OCI-LY7 (cell line): ENCODE measurements at regions not wholly inside any gene's neighbourhood (a gene's known extent, or its start where the extent isn't known, plus 50 kb on each side); places are given as distances from the start of the nearest gene placed in this dataset. TPM values are rescaled to one million over a fixed set of nuclear protein-coding genes. Genes with fewer than 3 reads are reported as not detected.

Experiments
- BruUV-seq: library from RNA; stranded (reverse); fragments of 400-500 nt; replicated peaks from 2 replicates; lab custom pipeline; 2021; lab: Mats Ljungman, UMichigan
- CTCF ChIA-PET: fragments of 300-600 bp; sonication (Branson Sonifier 250); formaldehyde crosslinking; loops from one replicate; lab custom pipeline; 2022; ENCODE audit warnings: antibody characterized with exemption; ENCODE audit not compliant: unreplicated experiment; lab: Charles Lee
- POLR2A ChIA-PET: fragments of 300-600 bp; sonication (Branson Sonifier 250); formaldehyde crosslinking; loops from one replicate; lab custom pipeline; 2022; ENCODE audit warnings: antibody characterized with exemption; lab: Charles Lee
- DNase-seq: peaks from one replicate; pipeline ENCODE4 v3.0.0-alpha.2; 2015; ENCODE audit warnings: low spot score
- H2AFZ ChIP-seq: fragments of 200-600 bp; sonication (generic), shearing (Covaris generic); 2 replicates; pipeline ENCODE4 v1.6.1; 2014; ENCODE audit warnings: mild to moderate bottlenecking, antibody characterized with exemption, low read length, moderate library complexity
- H3K27ac ChIP-seq: fragments of 200-600 bp; sonication (generic); 2 replicates; pipeline ENCODE4 v1.5.1; 2014; ENCODE audit warnings: mixed run types, low read depth, mild to moderate bottlenecking, moderate library complexity, low read length, inconsistent platforms; ENCODE audit not compliant: poor library complexity, severe bottlenecking
- H3K36me3 ChIP-seq: fragments of 200-600 bp; sonication (generic); 2 replicates; pipeline ENCODE4 v1.6.1; 2014; ENCODE audit warnings: mild to moderate bottlenecking, antibody characterized with exemption, low read length, moderate library complexity, mixed read lengths; ENCODE audit not compliant: insufficient read depth
- H3K4me1 ChIP-seq: fragments of 200-600 bp; sonication (generic); 2 replicates; pipeline ENCODE4 v1.5.1; 2014; ENCODE audit warnings: mild to moderate bottlenecking, low read length; ENCODE audit not compliant: insufficient read depth, poor library complexity, severe bottlenecking
- H3K4me2 ChIP-seq: fragments of 200-600 bp; sonication (generic); 2 replicates; pipeline ENCODE4 v1.6.1; 2014; ENCODE audit warnings: mild to moderate bottlenecking, low read length
- H3K4me3 ChIP-seq: fragments of 200-600 bp; sonication (generic); 2 replicates; pipeline ENCODE4 v1.5.1; 2014; ENCODE audit warnings: mild to moderate bottlenecking, low read depth, low read length; ENCODE audit not compliant: poor library complexity, severe bottlenecking
- H3K79me2 ChIP-seq: fragments of 200-600 bp; sonication (generic); 2 replicates; pipeline ENCODE4 v1.6.1; 2016; ENCODE audit warnings: low read depth, mild to moderate bottlenecking, low read length, moderate library complexity, mixed read lengths; ENCODE audit not compliant: insufficient read depth
- H3K9me2 ChIP-seq: fragments of 200-600 bp; sonication (generic); 2 replicates; pipeline ENCODE4 v1.6.1; 2016; ENCODE audit warnings: mild to moderate bottlenecking, low read length, mixed read lengths; ENCODE audit not compliant: insufficient read depth
- H3K9me3 ChIP-seq: fragments of 200-600 bp; sonication (generic); 2 replicates; pipeline ENCODE4 v1.6.1; 2014; ENCODE audit warnings: mild to moderate bottlenecking, mixed run types, low read length, mixed read lengths
- H4K20me1 ChIP-seq: fragments of 200-600 bp; sonication (generic); 2 replicates; pipeline ENCODE4 v1.6.1; 2014; ENCODE audit warnings: mild to moderate bottlenecking, antibody characterized with exemption, low read length, moderate library complexity, mixed read lengths; ENCODE audit not compliant: insufficient read depth
- CTCF ChIP-seq: fragments of 200-600 bp; sonication (generic); conservative IDR thresholded peaks from 2 replicates; pipeline ENCODE4 v1.5.1; 2014; ENCODE audit warnings: mild to moderate bottlenecking, antibody characterized with exemption, low read length, moderate library complexity, mixed read lengths
- EZH2phosphoT487 ChIP-seq: fragments of 200-600 bp; sonication (generic); IDR thresholded peaks from 2 replicates; pipeline ENCODE4 v1.6.1; 2018; ENCODE audit warnings: low read depth, borderline replicate concordance, mild to moderate bottlenecking, mixed run types, antibody characterized with exemption, low read length, moderate library complexity, mixed read lengths
- intact Hi-C: fragments of 100-400 bp; cut with micrococcal nuclease; formaldehyde crosslinking; loops from one replicate; pipeline ENCODE4 v1.10.0; 2022; ENCODE audit not compliant: unreplicated experiment
- microRNA-seq: library from miRNA; unstranded; fragments of <30 nt; microRNA quantifications from one replicate; pipeline ENCODE4 v1.2.0, GENCODE V29; 2022; ENCODE audit warnings: borderline replicate concordance
- small RNA-seq: library from RNA; depleted of rRNA; stranded (forward); fragments of <200 nt; gene quantifications from one replicate; pipeline ENCODE3, GENCODE V24; 2014

- POLR2A ChIA-PET, result interaction anchor here (0.7 kb wide), 1 partner anchor 203 kb away, joined by 3 read pairs; no protein-coding TSS in a partner anchor
- H3K4me2 ChIP-seq, result no peak overlapping the region
- H3K79me2 ChIP-seq, result no peaks in the 10 kb centered on the region
- H3K9me2 ChIP-seq, result no peaks in the 10 kb centered on the region
- TF ChIP-seq EZH2phosphoT487 (no peak), CTCF (no peak)
- no peak for DNase-seq
- H3K36me3 ChIP-seq, result no peaks in the 10 kb centered on the region
- H3K9me3 ChIP-seq, result no peaks in the 10 kb centered on the region
- no peaks in the 10 kb centered on the region for H4K20me1 ChIP-seq
- no TSS peak for BruUV-seq
- H3K4me3 ChIP-seq, result no peak overlapping the region
- no peak overlapping the region for H3K27ac ChIP-seq
- CTCF ChIA-PET, result no interaction called here
- intact Hi-C loops, result no loop called here
- H2AFZ ChIP-seq, result no peak overlapping the region
- no peaks in the 10 kb centered on the region for H3K4me1 ChIP-seq
Measured at GRCh38 chr5:96012399-96012798, 50.7 kb upstream of the ELL2 start.

Small RNAs in the stretch of these regions (microRNA-seq; reads per million reads assigned to microRNA genes)
- gene MIR583, result not detected

Small RNAs in the stretch of these regions (small RNA-seq; reads per million reads assigned to genes)
- gene MIR583 (not detected), gene RNU6-524P (not detected)
